C4-2B (cell line): ENCODE measurements at regions not wholly inside any gene's neighbourhood (a gene's known extent, or its start where the extent isn't known, plus 50 kb on each side); places are given as distances from the start of the nearest gene placed in this dataset.

Experiments used
- ZFX ChIP-seq: fragments of 450-650 bp; IDR thresholded peaks from 2 replicates; pipeline ENCODE4 v1.6.1; 2017
- TF ChIP-seq, protein P1 (sequence below): fragments of 450-650 bp; conservative IDR thresholded peaks from 2 replicates; pipeline ENCODE4 v1.5.1; 2017; ENCODE audit warnings: mild to moderate bottlenecking

DNA sequence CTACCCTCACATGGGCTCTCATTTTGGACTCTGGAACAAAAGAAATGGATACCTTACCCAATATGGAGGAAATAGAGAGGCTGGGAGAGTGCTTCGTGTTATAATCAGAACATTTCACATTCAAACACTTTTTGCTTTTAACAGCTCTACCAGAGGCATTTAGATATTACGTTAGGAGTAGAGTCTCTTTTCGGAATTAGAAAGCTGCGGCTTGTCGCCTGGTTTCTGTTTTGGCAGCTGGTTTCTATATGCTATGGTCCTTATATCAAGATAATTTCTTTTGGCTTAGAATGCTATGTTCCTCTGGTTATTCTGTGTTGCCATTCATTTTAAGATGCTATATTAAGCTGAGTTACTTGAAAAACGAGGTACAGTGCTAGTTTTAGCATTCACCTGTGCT, 392.8 kb upstream of the GALNT5 start:
- TF ChIP-seq, protein P1, sequence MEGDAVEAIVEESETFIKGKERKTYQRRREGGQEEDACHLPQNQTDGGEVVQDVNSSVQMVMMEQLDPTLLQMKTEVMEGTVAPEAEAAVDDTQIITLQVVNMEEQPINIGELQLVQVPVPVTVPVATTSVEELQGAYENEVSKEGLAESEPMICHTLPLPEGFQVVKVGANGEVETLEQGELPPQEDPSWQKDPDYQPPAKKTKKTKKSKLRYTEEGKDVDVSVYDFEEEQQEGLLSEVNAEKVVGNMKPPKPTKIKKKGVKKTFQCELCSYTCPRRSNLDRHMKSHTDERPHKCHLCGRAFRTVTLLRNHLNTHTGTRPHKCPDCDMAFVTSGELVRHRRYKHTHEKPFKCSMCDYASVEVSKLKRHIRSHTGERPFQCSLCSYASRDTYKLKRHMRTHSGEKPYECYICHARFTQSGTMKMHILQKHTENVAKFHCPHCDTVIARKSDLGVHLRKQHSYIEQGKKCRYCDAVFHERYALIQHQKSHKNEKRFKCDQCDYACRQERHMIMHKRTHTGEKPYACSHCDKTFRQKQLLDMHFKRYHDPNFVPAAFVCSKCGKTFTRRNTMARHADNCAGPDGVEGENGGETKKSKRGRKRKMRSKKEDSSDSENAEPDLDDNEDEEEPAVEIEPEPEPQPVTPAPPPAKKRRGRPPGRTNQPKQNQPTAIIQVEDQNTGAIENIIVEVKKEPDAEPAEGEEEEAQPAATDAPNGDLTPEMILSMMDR = no peak
- no peak for TF ChIP-seq ZFX
